Kidney glomerular epithelial cell (primary cell): ENCODE measurements at regions not wholly inside any gene's neighbourhood (a gene's known extent, or its start where the extent isn't known, plus 50 kb on each side); places are given as distances from the start of the nearest gene placed in this dataset.

ENCODE experiments used
- DNase-seq: peaks from one replicate; lab custom pipeline; 2025; lab: John Stamatoyannopoulos, UW

DNA sequence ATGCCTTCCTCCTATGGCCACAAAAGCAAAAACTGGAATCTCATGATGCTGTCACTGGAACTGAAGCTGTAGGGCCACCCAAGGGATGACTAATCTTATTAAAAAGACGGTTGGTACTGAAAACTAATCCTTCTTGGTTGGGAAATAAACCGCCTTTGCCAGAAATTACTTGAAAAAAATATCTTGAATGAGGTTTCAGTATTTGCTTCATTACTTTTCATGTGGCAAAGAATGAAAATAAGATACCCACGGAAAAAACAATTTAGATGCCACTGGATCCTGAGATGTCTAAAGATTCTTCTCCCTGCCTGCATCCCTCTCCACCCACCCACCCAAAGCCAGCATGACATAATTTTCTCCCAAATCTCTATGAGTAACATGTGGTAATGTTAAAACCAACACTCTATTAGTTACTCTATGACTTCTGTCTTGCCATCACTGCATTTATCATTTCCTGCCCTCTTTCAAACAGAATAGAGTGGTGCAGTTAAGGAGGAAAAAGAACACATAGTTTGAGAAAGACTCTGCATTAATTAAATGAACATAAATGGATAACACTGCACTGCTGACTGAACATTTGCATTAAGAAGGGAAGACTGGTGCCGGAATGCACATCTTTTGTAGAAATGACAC, 111.8 kb upstream of the DPH6 start:
- DNase-seq, result no peak

DNA sequence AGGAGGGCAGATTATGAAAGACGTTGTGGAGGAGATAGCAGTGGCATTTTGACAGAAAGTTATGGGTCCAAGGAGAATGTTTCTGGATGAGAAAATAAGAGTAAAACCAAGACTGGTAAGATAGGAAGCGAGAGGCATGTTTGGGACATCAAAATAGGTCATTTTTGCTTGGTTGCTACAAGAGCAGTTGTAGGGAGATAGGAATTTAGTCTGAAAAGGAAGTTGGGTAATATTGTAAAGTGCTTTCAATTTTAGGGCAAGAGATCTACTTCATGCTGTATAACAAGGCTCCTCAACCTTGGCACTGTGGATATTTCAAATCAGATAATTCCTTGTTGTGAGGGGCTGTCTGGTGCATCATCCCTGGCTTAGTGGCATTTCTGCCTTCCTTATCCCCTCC, 118.0 kb upstream of the DPH6 start:
- DNase-seq, result no peak

DNA sequence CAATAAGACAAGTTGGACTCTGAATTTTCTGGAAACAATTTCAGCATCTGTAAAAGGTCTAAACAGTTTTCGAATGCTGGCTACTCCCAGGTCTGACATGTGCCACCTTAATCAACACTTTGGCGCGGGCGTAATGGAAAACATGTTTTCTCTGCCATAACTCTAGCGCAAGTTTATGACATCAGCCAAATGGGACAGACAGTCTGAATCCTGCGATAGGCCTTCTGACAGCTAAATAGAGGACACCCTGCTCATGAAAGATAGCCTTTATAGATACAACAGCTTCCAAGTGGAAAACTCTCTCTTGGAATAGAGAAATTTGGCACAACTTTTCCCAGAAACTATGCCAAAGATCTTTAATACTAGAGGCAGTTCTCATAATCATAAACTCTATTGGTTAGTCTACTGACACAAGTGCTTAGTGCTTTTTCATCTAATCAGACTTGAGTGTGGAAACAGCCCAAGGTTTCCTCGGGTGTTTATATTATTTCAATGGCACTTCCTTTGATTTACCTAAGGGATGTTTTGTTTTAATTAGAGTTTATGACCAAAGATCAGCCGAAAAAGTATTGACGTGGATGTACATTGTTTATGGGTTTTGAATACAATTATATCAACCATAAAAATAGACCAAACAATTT, 120.1 kb upstream of the DPH6 start:
- DNase-seq, result no peak

DNA sequence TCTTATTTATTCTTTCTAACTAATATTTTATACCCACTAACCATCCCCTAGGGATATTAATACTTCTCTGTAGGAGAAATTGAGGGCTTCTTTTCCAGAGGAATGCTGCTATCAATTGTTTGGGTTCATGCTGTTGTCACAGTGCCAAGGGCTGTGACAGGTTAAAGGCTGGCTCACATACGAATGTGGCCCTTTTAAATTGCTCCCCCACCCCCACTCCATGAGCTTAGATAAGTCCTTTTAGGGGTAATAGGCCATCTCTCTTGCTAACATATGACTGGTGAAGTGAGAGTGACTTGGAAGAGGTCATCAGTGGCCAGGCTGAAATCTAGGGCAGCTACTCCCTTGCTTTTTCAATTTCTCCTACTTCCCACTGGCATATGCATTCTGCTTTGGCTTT, 121.9 kb upstream of the DPH6 start:
- no peak for DNase-seq

DNA sequence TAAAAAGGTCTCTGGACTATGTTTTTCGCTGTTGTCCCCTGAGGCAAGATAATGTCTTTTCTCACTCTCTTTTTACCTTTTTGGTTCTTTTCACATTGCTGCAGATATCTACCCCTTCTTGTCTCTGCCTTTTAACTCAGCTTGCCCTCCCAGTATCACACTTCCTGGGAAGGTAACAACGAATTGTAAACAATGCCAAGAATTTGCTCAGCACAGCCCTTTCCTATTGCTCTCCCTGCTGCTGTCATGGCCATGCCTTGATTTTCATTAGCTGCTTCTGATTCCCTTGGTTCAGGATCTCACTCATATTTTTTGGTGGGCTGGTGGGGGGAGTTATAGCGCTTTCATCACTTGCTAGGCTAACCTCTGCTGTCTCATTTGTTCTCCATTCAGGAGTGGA, 123.1 kb upstream of the DPH6 start:
- no peak for DNase-seq

DNA sequence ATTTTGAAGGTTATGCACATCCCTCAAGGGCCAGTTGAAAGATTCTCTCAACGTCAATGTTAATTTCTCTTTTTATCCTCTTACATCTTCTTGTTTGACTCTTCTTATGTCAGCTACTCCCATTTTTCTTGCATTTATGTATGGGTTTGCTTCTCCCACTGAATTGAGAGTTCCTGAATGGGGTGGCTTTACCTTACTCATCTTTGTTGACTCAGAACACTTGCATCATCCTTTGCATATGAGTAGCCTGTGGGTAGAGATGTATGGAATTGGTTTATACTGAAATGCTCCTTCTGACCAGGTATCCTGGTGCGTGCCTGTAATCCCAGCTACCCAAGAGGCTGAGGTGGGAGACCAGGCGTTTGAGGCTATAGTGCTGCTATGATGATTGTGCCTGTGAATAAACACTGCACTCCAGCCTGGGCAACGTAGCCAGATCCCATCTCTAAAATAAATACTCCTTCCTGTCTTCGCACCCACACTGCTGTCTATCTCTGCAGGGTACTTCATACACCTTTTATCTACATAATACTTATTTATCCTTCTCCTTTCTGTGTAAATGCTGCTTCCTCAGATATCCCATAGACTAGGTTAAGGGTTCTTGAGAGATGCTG, 123.6 kb upstream of the DPH6 start:
- DNase-seq, result no peak

DNA sequence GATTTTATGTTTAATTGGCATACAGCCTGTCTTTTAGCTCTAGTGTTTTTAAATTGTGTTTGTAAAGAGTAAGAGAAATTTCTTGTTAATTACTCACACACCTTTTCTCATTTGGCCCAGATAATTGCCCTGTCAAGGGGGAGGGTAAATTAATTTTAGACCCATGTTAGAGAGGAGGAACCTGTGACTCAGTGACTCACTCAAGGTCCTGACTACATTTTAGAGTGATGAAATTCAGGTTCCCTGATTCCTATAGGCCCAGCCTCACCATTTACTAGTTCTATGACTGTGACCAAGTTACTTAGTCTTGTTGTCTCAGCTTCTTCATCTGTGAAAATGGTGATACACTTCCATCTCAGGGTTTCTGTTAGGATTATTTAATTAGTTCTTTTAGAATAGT, 125.2 kb upstream of the DPH6 start:
- DNase-seq, result no peak

DNA sequence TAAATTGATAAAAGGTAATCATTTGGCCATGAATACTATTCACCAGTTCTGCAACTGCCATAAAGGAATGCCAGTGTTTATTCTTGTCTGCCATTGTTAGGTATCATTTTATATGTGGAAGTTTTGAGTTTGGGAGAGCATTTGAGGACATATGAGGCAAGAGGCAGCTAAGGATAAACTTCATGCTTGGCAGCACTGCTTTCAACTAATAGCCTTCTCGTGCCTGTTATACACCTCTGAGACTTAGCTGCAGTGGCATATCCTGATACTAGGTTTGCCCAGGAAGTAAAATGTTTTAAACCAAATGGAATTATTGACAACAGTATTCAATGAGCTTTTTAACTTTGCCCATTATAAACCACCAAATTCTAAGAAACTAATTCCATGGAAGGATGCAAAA, 126.0 kb upstream of the DPH6 start:
- no peak for DNase-seq

DNA sequence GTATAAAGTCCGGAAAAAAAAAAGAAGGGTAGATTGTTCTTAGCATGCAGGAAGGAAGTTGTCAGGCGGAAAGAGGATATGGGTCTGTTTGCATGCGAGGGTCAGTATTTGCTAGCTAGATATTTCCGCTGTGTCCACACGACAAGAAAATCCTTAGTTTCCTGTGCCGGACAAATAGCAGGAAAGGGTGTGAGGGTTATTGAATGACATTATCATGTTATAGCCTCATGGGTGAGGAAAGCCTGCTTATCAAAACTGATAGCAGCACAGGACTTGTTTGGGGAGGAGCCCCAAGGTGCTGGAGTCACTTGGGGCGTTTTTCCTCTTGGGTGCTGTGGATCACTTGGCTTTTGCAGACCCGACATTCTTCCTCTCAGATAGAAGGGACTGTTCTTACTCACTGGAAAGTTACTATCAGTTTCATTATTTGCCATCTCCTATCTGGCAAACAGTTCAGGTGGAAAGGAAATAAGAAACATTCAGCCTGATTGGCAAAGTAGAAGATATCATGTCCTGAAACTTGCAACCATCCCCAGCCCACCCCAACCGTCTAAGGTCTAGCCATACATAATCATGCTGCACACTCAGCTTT, 127.2 kb upstream of the DPH6 start:
- no peak for DNase-seq

DNA sequence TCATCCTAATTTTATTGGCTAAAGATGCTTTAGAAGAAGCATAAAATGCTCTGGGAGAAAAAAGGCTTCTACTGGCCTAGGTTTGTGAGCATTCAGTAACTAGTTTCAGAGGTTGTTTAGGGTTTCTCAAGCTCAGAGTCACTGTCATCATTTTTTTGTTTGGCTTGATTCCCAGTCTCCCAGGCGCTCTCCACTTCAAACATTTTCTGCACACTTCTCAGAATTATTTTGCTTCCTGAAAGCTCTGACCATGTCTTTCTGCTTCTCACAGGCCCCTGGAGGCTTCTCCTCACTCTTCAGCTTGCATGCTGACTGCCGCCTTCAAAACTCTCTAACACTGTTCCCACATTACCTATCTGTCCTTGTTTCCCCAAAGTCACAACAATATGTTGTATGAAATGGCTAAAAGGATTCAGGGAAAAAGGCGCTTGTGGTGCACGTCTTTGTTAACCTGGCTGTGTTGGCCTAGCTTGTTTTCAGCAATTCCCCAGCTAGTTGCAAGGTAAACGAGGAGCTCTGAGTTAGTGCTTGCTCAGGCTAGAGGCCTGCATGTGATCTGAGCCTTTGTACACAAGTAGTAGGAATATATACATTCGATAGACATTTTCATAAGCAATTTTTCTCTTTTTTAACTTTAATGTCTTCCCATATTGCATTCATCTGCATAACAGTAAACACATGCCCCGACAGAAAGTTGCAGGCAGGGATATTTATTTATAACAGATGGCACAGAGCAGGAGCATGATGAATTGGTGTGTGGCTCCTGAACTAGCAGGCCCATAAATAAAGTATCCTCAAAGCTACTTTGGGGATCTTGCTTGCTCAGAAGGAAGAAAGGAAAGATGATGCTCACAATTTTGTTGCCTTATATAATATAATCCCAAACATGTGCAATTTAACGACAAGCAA, 129.2 kb upstream of the DPH6 start:
- peak; percentile 17 for DNase-seq

DNA sequence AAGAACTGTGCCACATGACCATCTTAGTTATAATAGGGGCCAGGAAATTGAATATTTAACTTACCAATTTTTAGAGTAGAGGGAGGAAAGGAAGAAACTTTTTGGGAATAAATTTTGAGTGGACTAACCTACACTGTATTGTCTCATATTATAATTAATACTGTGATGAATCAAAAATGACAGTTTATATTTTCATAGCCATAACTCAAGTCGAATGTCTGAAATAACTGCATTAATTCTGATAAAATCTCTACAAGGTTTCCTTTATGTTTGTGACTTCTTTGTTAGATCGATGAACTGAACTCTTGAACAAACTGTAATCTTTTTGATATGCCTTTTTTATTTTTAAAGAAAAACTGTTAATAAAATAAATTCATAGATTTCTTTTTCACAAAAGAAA, 132.8 kb upstream of the DPH6 start:
- no peak for DNase-seq

DNA sequence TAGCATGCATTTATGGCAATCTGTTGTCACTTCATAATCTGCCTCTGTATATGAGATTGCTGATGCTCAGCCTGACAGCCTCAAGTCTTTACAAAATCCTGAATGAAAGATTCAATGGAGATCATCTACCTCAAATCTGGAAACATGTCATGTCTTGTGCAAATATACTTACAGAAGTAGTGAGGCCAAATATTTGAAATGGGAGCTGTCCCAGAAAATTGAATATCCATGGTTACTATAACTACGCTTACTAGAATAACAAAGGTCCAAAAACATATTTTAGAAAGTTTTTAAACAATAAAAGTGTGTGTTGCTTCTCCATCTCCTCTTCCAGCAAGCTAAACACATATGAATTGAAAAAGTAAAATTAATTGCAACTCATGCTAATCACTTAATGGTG, 133.2 kb upstream of the DPH6 start:
- DNase-seq, result no peak

DNA sequence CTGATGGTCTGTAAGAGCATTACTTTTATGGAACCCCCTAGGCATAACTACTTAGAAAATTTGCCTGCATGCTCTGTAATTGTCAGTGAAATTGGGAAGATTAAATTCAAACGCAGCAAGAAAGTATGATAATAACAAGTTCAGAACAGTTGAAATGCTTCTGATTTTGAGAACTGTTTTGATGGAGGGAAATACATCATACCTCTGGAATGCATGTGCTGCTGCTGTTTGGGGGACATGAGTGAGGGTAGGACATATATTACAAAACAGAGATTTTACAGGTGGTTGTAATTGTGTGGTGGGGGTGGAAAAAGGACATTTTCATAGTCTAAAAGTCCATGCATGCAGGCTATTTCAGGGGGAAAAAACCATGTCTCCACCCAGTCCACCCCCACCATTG, 135.0 kb upstream of the DPH6 start:
- no peak for DNase-seq

DNA sequence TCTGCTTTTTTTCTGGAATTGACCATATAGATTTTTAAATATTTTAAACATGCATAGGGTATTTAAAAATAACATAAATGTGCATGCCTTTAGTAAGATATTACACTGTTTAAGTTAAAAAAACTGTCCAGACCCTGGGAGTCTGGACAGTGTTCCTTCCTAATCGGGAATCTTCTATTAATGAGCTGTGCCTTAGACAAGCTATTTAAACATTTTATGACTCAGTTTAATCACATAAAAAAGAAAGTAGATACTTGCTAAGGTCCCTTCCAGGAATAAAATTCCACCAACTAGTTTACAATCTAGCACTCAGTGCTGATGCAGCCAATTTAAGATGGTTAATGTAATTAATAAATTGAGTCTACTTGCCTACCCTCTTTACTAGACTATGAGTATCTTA, 140.4 kb upstream of the DPH6 start:
- DNase-seq, result no peak

DNA sequence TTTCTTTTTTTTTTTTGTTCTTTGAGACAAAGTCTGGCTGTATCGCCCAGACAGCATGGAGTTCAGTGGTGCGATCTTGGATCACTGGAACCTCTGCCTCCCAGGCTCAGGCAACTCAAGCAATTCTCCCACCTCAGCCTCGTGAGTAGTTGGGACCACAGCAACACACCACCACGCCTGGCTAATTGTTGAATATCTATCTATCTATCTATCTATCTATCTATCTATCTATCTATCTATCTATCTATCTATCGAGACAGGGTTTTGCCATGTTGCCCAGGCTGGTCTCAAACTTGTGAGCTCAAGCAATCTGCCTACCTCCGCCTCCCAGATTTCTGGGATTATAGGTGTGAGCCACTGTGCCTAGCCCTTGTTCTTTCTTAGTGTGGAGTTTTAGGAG, 143.3 kb upstream of the DPH6 start:
- no peak for DNase-seq

DNA sequence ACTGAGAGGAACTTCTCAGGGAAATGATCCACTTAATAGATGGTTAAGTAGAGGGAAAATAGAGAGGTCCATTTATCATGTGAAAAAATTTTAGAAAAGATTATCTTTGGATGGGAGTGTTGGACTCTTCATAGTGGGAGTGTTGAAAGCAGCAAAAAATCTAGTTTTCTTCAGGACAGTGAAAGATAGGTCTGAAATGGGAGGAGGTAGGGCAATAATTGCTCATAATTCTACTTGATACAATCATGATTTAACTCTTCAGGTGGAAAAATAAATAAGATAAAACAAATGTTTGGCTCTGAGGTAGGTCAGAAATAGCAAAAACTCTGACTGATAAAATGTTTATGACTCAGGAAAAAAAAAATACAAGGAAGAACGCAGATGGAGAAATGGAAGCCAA, 144.1 kb upstream of the DPH6 start:
- no peak for DNase-seq

DNA sequence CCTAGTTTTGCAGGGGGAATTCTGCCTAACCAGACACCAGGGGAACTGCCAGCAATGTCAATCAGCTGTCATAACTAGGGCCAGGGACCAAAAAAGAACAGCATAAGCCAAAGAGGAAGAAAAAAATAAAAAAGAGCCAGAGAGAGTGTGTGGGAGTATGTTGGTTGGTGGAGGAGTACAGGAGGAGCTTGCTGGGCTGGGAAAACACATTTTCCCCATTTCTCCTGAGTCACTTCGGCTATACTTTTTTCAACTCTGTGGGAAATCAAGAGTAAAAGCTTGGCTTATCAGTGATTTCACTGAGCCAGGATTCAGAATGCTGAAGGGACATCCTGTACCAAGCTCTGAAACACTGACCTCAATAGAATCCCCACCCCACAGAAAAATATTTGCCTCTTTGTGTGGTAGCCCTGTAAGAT, 144.7 kb upstream of the DPH6 start:
- peak; percentile 93 for DNase-seq

DNA sequence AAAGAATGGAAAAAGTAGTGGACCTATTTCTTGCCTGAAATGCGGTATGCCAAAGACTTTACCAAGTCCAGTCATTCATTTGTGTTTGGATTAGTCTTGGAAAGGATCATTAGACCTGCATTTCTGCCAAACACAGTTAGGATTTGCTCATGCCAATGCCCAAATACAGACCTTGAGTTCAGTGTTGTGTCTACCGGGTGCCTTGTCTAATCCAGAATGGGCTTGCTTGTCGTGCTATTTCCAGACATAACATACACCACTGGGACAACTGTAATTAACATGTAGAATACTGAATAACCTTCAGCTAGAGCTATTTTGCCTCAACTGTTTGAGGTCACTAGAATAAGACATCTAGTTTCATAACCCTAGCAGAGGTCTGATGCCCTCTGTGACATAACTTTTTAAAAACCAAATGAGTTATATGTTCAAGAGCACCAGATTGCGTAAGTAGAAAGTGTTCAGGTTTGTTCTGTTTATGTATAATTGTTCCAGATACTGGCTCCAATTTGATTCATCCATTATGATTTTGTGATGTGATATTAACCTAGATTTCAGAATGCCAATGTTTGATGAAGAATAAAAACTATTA, 145.3 kb upstream of the DPH6 start:
- DNase-seq, result no peak

DNA sequence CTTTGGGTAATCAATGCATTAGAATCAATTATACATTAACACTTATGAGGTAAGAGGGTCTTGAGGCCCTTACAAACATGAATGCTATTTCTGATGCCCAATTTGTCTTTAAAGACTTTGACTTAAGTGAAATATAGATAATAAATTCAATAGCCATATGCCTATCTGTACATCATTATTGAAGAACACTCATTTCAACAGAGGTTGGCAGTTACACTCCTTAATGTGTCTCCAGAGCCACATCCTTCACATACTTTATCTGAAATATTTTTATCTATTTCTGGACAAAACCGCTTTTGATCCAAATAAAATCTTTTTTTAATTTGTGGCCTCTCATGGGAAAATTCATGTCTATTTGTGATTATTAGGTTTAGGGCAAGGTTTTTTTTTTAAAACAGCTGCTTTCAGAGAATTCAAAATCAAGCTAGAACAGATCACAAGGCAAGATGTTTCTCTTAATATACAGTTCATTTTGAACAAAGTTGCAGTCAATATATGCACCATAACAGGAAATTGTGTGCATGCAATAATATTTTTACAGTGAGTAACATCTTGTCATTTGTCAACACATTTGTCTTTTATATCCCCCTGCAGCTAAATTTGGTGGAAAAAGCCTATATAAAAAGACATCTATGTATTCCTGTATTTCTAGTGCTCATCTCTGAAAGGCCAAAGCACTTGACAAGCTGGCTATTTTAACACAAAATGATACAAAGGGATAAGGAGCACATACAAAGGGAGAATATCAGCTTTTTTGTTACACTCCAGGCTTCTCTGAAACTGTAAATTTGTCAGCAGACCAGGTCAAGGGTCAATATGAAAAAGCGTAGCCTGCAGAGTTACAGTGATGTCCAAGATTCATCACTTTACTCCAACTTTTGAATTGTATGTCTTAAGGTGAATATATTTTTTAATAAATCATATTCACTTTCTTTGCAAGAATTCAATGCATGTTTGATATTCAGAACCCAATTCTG, 146.2 kb upstream of the DPH6 start:
- DNase-seq, result no peak

DNA sequence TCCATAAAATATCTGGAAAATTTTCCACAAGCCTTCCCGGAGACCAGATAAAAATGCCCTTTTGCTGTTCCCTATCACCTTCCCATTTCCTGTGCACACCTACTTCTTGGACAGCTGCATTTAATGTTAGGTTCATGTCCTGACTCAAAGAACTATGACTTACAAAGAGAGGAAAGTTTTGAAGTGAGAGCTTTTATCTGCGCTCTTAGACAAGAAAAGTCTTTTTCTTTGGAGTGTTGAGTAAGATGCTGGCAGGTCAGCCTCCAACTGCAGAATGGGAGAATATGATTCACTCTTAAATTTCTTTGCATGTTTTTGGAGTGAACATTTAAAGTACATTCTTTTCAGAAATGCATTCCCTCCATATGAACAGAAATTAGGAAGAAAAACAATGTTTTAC, 147.3 kb upstream of the DPH6 start:
- DNase-seq, result no peak

DNA sequence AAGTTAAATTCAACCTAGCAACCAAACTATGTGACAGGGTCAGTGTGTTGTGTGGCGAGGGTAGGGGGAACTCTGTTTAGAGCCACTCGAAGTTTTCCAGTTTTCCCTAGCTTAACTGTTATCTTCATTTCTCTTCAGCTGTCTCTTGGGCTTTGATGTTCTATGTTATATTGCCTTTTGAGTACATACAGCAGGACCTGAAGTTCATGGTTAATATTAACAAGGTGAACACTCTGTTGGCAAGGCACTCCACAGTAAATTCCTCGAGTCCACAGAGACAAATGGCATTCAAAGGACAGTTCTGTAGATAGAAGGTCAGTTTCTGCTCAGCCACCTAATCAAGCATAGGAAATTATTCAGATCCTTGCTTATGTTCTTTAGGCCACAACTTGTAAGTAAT, 147.9 kb upstream of the DPH6 start:
- DNase-seq, result peak; percentile 44
